ENCODE measurements at regions not wholly inside any gene's neighbourhood (a gene's known extent, or its start where the extent isn't known, plus 50 kb on each side); places are given as distances from the start of the nearest gene placed in this dataset.

GRCh38 chr4:43853565-43854264 is 594.9 kb downstream of the KCTD8 start:
- Histone ChIP-seq H3K27me3 (replicated peaks; ENCODE audit: control insufficient read depth, insufficient read depth, low read length) (no peaks in the 10 kb centered on the region), H3K36me3 (ENCODE audit: control insufficient read depth, insufficient read depth, low read length) (no peaks in the 10 kb centered on the region), H3K4me3 (replicated peaks; ENCODE audit: low read depth, low read length) (no peak overlapping the region)
- TF ChIP-seq, protein P1, sequence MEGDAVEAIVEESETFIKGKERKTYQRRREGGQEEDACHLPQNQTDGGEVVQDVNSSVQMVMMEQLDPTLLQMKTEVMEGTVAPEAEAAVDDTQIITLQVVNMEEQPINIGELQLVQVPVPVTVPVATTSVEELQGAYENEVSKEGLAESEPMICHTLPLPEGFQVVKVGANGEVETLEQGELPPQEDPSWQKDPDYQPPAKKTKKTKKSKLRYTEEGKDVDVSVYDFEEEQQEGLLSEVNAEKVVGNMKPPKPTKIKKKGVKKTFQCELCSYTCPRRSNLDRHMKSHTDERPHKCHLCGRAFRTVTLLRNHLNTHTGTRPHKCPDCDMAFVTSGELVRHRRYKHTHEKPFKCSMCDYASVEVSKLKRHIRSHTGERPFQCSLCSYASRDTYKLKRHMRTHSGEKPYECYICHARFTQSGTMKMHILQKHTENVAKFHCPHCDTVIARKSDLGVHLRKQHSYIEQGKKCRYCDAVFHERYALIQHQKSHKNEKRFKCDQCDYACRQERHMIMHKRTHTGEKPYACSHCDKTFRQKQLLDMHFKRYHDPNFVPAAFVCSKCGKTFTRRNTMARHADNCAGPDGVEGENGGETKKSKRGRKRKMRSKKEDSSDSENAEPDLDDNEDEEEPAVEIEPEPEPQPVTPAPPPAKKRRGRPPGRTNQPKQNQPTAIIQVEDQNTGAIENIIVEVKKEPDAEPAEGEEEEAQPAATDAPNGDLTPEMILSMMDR (IDR thresholded peaks at IDR 0.05; ENCODE audit: insufficient read depth, low read length, poor library complexity, severe bottlenecking): no peak
- DNase-seq (ENCODE audit: extremely low read depth, insufficient read length): no peak

DNA sequence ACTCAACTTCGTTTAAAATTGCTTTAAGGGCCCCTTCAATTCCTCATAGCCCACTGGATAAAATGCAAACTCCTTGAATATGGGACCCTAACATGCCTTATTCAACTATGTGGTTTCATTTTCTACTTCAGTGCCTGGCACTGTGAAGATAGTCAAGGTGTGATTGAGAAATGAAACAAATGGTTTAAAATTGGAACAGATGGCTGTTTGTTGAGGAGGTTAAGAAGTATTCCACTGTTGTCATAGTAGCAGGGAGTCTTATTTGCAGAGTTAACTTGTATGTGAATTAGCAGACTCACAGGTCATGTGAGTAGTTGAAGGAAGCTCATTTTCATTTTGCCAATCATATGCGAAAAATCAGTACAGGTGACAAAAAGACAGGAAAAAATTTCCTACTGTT is 593.3 kb downstream of the KCTD8 start:
- Histone ChIP-seq H3K4me3 (replicated peaks; ENCODE audit: low read depth, low read length) (no peak overlapping the region), H3K36me3 (ENCODE audit: control insufficient read depth, insufficient read depth, low read length) (no peaks in the 10 kb centered on the region), H3K27me3 (replicated peaks; ENCODE audit: control insufficient read depth, insufficient read depth, low read length) (no peaks in the 10 kb centered on the region)
- TF ChIP-seq, protein P1 (IDR thresholded peaks at IDR 0.05; ENCODE audit: insufficient read depth, low read length, poor library complexity, severe bottlenecking): no peak
- no peak for DNase-seq (ENCODE audit: extremely low read depth, insufficient read length)

DNA sequence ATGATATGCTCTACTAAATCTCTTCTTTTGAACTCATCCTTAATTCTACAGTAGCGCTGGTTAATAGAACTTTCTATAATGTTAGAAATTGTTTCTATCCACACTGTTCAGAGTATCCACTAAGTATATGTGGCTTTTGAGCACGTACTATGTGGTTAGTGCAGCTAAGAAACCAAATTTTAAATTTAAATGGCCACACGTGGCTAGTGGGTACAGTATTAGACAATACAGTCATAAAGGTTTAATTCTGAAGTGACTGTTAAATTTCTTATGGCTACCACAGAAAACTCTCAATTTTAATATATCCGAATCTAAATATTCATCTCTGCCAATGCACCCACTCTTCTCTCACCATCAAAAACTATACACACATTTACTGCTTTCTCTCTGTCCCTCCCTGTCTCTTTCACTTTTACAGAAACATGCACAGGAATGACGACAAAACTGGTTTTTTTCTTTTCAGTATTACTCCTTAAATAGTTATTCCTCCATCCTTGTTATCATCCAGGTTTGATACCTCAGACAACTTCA is 583.9 kb downstream of the KCTD8 start:
- Histone ChIP-seq H3K36me3 (ENCODE audit: control insufficient read depth, insufficient read depth, low read length) (no peaks in the 10 kb centered on the region), H3K27me3 (replicated peaks; ENCODE audit: control insufficient read depth, insufficient read depth, low read length) (no peaks in the 10 kb centered on the region), H3K4me3 (replicated peaks; ENCODE audit: low read depth, low read length) (no peak overlapping the region)
- TF ChIP-seq, protein P1 (IDR thresholded peaks at IDR 0.05; ENCODE audit: insufficient read depth, low read length, poor library complexity, severe bottlenecking): no peak
- DNase-seq (ENCODE audit: extremely low read depth, insufficient read length): no peak

DNA sequence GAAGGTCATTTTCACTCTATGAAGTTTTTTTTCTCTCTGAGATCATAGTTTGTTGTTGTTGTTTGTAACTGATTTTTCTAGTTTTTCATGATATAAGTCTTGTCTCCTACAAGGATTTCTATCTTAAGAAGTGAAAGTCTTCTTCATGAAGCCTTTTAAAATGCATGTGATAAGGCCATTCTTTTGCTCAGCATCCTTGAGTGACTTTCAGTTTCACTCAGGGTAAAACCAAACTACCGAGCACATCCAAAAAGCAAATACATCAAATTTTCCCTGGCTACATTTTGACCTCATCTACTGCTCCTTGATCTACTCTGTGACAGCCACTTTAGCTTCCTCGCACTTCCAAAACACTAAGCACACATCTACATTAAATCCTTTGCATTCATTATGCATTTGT is 580.7 kb downstream of the KCTD8 start:
- Histone ChIP-seq H3K36me3 (ENCODE audit: control insufficient read depth, insufficient read depth, low read length) (no peaks in the 10 kb centered on the region), H3K4me3 (replicated peaks; ENCODE audit: low read depth, low read length) (no peak overlapping the region), H3K27me3 (replicated peaks; ENCODE audit: control insufficient read depth, insufficient read depth, low read length) (no peaks in the 10 kb centered on the region)
- DNase-seq (ENCODE audit: extremely low read depth, insufficient read length): no peak
- TF ChIP-seq, protein P1 (IDR thresholded peaks at IDR 0.05; ENCODE audit: insufficient read depth, low read length, poor library complexity, severe bottlenecking): no peak

DNA sequence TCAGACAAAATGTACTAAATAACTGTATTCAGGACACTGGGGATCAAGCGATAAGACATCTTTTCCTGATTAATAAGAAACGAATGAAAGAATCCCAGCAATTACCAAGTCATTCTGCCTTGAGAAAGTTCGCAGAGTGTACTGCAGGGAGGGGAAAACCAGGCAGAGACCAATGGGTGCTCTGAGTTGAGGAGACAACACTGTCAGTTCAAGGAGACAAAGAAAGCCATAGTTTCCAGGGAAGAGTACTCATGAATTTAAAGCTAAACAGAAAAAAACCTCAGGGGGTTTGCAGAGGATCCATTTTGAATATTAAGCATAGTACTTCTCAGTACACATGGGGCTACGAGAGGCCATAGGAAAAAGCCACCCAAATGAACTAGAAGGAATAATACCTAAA is 573.0 kb downstream of the KCTD8 start:
- no peak for DNase-seq (ENCODE audit: extremely low read depth, insufficient read length)
- TF ChIP-seq, protein P1 (IDR thresholded peaks at IDR 0.05; ENCODE audit: insufficient read depth, low read length, poor library complexity, severe bottlenecking): no peak
- H3K36me3 ChIP-seq (ENCODE audit: control insufficient read depth, insufficient read depth, low read length): no peaks in the 10 kb centered on the region

More for the DNA sequence above, 573.0 kb downstream of the KCTD8 start:
- no peaks in the 10 kb centered on the region for H3K27me3 ChIP-seq (replicated peaks; ENCODE audit: control insufficient read depth, insufficient read depth, low read length)
- H3K4me3 ChIP-seq (replicated peaks; ENCODE audit: low read depth, low read length): no peak overlapping the region
